GM12878 (cell line): ENCODE measurements at regions not wholly inside any gene's neighbourhood (a gene's known extent, or its start where the extent isn't known, plus 50 kb on each side); places are given as distances from the start of the nearest gene placed in this dataset.

Experiments used
- ATAC-seq: fragments of 200-7000 bp; cut with Tn5 transposase; 3 replicates; pipeline ENCODE4 v1.9.1; 2020; ENCODE audit warnings: mild to moderate bottlenecking, moderate library complexity
- BruUV-seq: library from RNA; stranded (reverse); fragments of 400-500 nt; replicated peaks from 2 replicates; lab custom pipeline; 2021; lab: Mats Ljungman, UMichigan
- CTCF ChIA-PET: fragments of 300-600 bp; sonication (Branson Sonifier 250); formaldehyde crosslinking; extraction: SDS; loops from one replicate; lab custom pipeline; 2021; ENCODE audit warnings: inconsistent platforms; lab: Yijun Ruan, JAX
- POLR2A ChIA-PET: fragments of 350-600 bp; formaldehyde crosslinking; extraction: SDS; loops from one replicate; lab custom pipeline; 2021; ENCODE audit warnings: inconsistent platforms; lab: Charles Lee
- RAD21 ChIA-PET: fragments of 300-600 bp; sonication (Branson Sonifier 250); formaldehyde crosslinking; loops from one replicate; lab custom pipeline; 2023; ENCODE audit warnings: antibody characterized with exemption; ENCODE audit not compliant: unreplicated experiment; lab: Charles Lee
- SMC1A ChIA-PET: fragments of 300-600 bp; sonication (Branson Sonifier 250); formaldehyde crosslinking; loops from one replicate; lab custom pipeline; 2023; ENCODE audit not compliant: unreplicated experiment, uncharacterized antibody; lab: Charles Lee
- DNase-seq: peaks from one replicate; pipeline ENCODE4 v3.0.0-alpha.2; 2011; ENCODE audit warnings: low read depth, low spot score
- FAIRE-seq: peaks from 3 replicates; lab custom pipeline; 2011; peaks lifted over from hg19 to GRCh38; lab: Jason Lieb, UNC
- H2AFZ ChIP-seq: 2 replicates; pipeline ENCODE4 v1.6.0; 2011; ENCODE audit warnings: low read depth, low read length, control low read depth; ENCODE audit not compliant: control insufficient read depth
- H3K27ac ChIP-seq: 2 replicates; pipeline ENCODE4 v1.5.1; 2011; ENCODE audit warnings: control low read depth; ENCODE audit not compliant: control insufficient read depth, insufficient read depth
- H3K27me3 ChIP-seq, 2 experiments: replicated peaks in 1 of 2; 2 replicates each; pipeline versions ENCODE4 v1.6.0 to v1.6.1; 2011; ENCODE audit warnings: low read length in 1 of 2; ENCODE audit not compliant: control insufficient read depth in 2 of 2, insufficient read depth in 2 of 2
- H3K36me3 ChIP-seq, 2 experiments: 2 replicates each; pipeline ENCODE4 v1.5.1; 2011; ENCODE audit warnings: low read length in 1 of 2; ENCODE audit not compliant: control insufficient read depth in 2 of 2, insufficient read depth in 2 of 2
- H3K4me1 ChIP-seq: 2 replicates; pipeline ENCODE4 v1.6.1; 2011; ENCODE audit warnings: mild to moderate bottlenecking, low read length, moderate library complexity, mixed read lengths; ENCODE audit not compliant: control insufficient read depth, insufficient read depth
- H3K4me2 ChIP-seq: 2 replicates; pipeline ENCODE4 v1.6.0; 2011; ENCODE audit warnings: control low read depth; ENCODE audit not compliant: control insufficient read depth, insufficient read depth
- H3K4me3 ChIP-seq: fragments of 200-600 bp; sonication (generic); 2 replicates; pipeline ENCODE4 v1.5.1; 2016
- H3K79me2 ChIP-seq: 2 replicates; pipeline ENCODE4 v1.6.0; 2011; ENCODE audit warnings: low read length; ENCODE audit not compliant: control insufficient read depth, insufficient read depth
- H3K9ac ChIP-seq: 2 replicates; pipeline ENCODE4 v1.8.0; 2011; ENCODE audit warnings: low read length, control low read depth, mixed read lengths; ENCODE audit not compliant: control insufficient read depth, insufficient read depth
- H3K9me3 ChIP-seq: replicated peaks from 3 replicates; pipeline ENCODE4 v1.5.1; 2011; ENCODE audit warnings: mild to moderate bottlenecking, low read length; ENCODE audit not compliant: control insufficient read depth, insufficient read depth
- H4K20me1 ChIP-seq: 2 replicates; pipeline ENCODE4 v1.6.0; 2011; ENCODE audit not compliant: control insufficient read depth, insufficient read depth
- BRCA1 ChIP-seq: IDR thresholded peaks from 2 replicates; pipeline ENCODE4 v1.6.1; 2011; ENCODE audit warnings: low read depth, low read length, improper control_type of control experiment
- EZH2 ChIP-seq: IDR thresholded peaks from 2 replicates; pipeline ENCODE4 v1.6.1; 2012; ENCODE audit warnings: low read depth, mild to moderate bottlenecking, control low read depth, inconsistent platforms, low read length, borderline replicate concordance; ENCODE audit not compliant: control insufficient read depth
- IKZF1 ChIP-seq: fragments of 450-650 bp; conservative IDR thresholded peaks from 2 replicates; pipeline ENCODE4 v1.6.1; 2017; ENCODE audit warnings: antibody characterized with exemption, mild to moderate bottlenecking
- JUND ChIP-seq: IDR thresholded peaks from 2 replicates; pipeline ENCODE4 v1.6.1; 2012; ENCODE audit warnings: low read depth, mild to moderate bottlenecking, low read length, improper control_type of control experiment, moderate library complexity
- KAT2A ChIP-seq: conservative IDR thresholded peaks from 2 replicates; pipeline ENCODE4 v1.6.1; 2011; ENCODE audit warnings: low read depth, low read length; ENCODE audit not compliant: control insufficient read depth
- MEF2A ChIP-seq: IDR thresholded peaks from 2 replicates; pipeline ENCODE4 v1.6.1; 2011; ENCODE audit warnings: low read depth, mild to moderate bottlenecking, low read length, moderate library complexity; ENCODE audit not compliant: insufficient read depth
- NR2C1 ChIP-seq: fragments of 450-650 bp; IDR thresholded peaks from 2 replicates; pipeline ENCODE4 v1.6.1; 2017; ENCODE audit warnings: antibody characterized with exemption, mild to moderate bottlenecking, moderate library complexity
- POLR2AphosphoS2 ChIP-seq: IDR thresholded peaks from 2 replicates; pipeline ENCODE4 v1.6.1; 2011; ENCODE audit warnings: low read depth, mild to moderate bottlenecking, low read length, improper control_type of control experiment, moderate library complexity
- RAD21 ChIP-seq: IDR thresholded peaks from 2 replicates; pipeline ENCODE4 v1.6.1; 2011; ENCODE audit warnings: mild to moderate bottlenecking, low read depth, low read length, moderate library complexity; ENCODE audit not compliant: insufficient read depth
- SMARCA5 ChIP-seq: fragments of 450-650 bp; IDR thresholded peaks from 2 replicates; pipeline ENCODE4 v1.6.1; 2017; ENCODE audit warnings: mild to moderate bottlenecking
- SMC3 ChIP-seq: IDR thresholded peaks from 2 replicates; pipeline ENCODE4 v1.6.1; 2011; ENCODE audit warnings: low read length, improper control_type of control experiment, borderline replicate concordance
- TCF3 ChIP-seq: IDR thresholded peaks from 2 replicates; pipeline ENCODE4 v1.6.1; 2012; ENCODE audit warnings: low read depth, mild to moderate bottlenecking, low read length, borderline replicate concordance; ENCODE audit not compliant: insufficient read depth
- WRNIP1 ChIP-seq: IDR thresholded peaks from 2 replicates; pipeline ENCODE4 v1.6.1; 2011; ENCODE audit warnings: low read depth, low read length, improper control_type of control experiment, borderline replicate concordance
- ZBED1 ChIP-seq: IDR thresholded peaks from 2 replicates; pipeline ENCODE4 v1.6.1; 2016; ENCODE audit warnings: borderline replicate concordance
- ZNF24 ChIP-seq: fragments of 450-650 bp; IDR thresholded peaks from 2 replicates; pipeline ENCODE4 v1.6.1; 2017; ENCODE audit warnings: antibody characterized with exemption, mild to moderate bottlenecking
- WGBS: methylation state at CpG from one replicate; pipeline ENCODE4 v1.1.6; 2016; ENCODE audit warnings: low lambda C conversion rate; ENCODE audit not compliant: insufficient replicate concordance, insufficient coverage; ENCODE audit errors: missing lambda C conversion rate; 5-methylcytosine and 5-hydroxymethylcytosine counted together
- in situ Hi-C: fragments of 300-500 bp; cut with MboI; formaldehyde crosslinking; loops from 9 replicates; pipeline ENCODE4 v1.14.3; 2018; ENCODE audit warnings: mixed read lengths
- intact Hi-C: fragments of 100-400 bp; cut with micrococcal nuclease; formaldehyde crosslinking; loops from one replicate; pipeline ENCODE4 v1.14.2; 2022; ENCODE audit not compliant: unreplicated experiment
- TF ChIP-seq, protein P1 (sequence below): fragments of 450-650 bp; IDR thresholded peaks from 2 replicates; pipeline ENCODE4 v1.6.1; 2017; ENCODE audit warnings: antibody characterized with exemption, mild to moderate bottlenecking, moderate library complexity
- TF ChIP-seq, protein P2 (sequence below): IDR thresholded peaks from 2 replicates; pipeline ENCODE4 v1.6.1; 2012; ENCODE audit warnings: low read depth, low read length, improper control_type of control experiment
- TF ChIP-seq, protein P3 (sequence below): fragments of 150-350 bp; IDR thresholded peaks from 2 replicates; pipeline ENCODE4 v1.6.1; 2014; ENCODE audit warnings: mild to moderate bottlenecking, low read depth, low read length

DNA sequence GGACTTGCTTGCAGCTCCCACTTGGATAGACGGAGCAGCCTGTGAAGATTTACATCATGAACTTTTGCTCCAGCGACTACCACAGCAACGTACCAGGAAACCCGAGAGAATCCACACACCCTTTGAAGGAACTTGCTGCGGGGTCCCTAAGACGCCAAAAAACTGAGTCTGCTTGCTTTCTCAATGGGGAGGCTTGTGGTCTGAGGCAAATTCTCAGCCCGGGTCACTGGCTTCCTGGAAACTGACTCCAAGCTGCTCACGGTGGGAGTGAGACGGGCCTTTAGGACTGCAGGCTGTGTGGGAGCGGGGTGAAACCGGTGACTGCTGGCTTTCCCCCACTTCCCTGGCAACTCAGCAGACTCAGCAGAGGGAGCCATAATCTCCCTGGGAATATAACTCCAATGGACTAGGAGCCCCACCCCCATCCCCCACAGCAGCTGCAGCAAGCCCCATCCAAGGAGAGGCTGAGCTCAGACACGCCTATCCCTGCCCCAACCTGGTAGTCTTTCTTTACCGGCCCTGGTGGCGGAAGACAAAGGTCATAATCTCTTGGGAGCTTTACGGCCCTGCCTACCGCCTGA, 466.0 kb downstream of the CAAP1 start (continued):
- TF ChIP-seq SMARCA5 (no peak), WRNIP1 (no peak), BRCA1 (no peak), RAD21 (no peak)
- TF ChIP-seq, protein P1, sequence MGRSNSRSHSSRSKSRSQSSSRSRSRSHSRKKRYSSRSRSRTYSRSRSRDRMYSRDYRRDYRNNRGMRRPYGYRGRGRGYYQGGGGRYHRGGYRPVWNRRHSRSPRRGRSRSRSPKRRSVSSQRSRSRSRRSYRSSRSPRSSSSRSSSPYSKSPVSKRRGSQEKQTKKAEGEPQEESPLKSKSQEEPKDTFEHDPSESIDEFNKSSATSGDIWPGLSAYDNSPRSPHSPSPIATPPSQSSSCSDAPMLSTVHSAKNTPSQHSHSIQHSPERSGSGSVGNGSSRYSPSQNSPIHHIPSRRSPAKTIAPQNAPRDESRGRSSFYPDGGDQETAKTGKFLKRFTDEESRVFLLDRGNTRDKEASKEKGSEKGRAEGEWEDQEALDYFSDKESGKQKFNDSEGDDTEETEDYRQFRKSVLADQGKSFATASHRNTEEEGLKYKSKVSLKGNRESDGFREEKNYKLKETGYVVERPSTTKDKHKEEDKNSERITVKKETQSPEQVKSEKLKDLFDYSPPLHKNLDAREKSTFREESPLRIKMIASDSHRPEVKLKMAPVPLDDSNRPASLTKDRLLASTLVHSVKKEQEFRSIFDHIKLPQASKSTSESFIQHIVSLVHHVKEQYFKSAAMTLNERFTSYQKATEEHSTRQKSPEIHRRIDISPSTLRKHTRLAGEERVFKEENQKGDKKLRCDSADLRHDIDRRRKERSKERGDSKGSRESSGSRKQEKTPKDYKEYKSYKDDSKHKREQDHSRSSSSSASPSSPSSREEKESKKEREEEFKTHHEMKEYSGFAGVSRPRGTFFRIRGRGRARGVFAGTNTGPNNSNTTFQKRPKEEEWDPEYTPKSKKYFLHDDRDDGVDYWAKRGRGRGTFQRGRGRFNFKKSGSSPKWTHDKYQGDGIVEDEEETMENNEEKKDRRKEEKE: no peak
- TF ChIP-seq, protein P2, sequence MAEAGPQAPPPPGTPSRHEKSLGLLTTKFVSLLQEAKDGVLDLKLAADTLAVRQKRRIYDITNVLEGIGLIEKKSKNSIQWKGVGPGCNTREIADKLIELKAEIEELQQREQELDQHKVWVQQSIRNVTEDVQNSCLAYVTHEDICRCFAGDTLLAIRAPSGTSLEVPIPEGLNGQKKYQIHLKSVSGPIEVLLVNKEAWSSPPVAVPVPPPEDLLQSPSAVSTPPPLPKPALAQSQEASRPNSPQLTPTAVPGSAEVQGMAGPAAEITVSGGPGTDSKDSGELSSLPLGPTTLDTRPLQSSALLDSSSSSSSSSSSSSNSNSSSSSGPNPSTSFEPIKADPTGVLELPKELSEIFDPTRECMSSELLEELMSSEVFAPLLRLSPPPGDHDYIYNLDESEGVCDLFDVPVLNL: no peak
- TF ChIP-seq, all 136 proteins: peak for 0

DNA sequence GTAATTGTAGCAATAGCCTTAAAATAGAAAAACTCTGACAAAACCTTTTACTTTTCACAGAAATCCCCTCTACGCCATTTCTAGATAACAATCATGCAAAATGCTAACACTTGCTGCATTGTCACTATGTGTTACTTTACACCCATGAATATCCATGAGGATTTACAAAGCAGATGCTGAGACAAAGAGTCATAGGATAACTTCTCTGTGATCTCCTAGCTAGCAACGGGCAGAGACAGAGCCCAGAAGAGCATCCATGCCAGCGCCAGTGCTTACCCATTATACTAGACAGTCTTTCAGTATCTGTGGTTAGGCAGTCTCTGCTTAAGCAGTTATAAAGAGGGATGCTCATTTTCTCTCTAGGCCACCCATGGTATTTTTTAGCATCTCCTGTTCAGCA, 474.1 kb downstream of the CAAP1 start:
- Histone ChIP-seq H3K4me2 (no peak overlapping the region), H3K9me3 (no peaks in the 10 kb centered on the region), H3K79me2 (no peaks in the 10 kb centered on the region), H2AFZ (no peak overlapping the region), H3K4me3 (no peak overlapping the region), H3K27ac (no peak overlapping the region), H3K4me1 (no peaks in the 10 kb centered on the region), H3K36me3 (no peaks in the 10 kb centered on the region), H3K9ac (no peak overlapping the region), H3K27me3 (no peaks in the 10 kb centered on the region), H4K20me1 (no peaks in the 10 kb centered on the region)
- SMC1A ChIA-PET: interaction anchor here (0.9 kb wide), 1 partner anchor 16 kb away, joined by 3 read pairs; no protein-coding TSS in a partner anchor
- POLR2A ChIA-PET: no interaction called here
- RAD21 ChIA-PET: no interaction called here
- ATAC-seq (no peak), DNase-seq (no peak), FAIRE-seq (no peak)
- TF ChIP-seq ZBED1 (no peak), ZNF24 (no peak), IKZF1 (no peak), POLR2AphosphoS2 (no peak), MEF2A (no peak), EZH2 (no peak), KAT2A (no peak), TCF3 (no peak), NR2C1 (no peak), SMC3 (no peak), JUND (no peak)
- TF ChIP-seq, protein P3, sequence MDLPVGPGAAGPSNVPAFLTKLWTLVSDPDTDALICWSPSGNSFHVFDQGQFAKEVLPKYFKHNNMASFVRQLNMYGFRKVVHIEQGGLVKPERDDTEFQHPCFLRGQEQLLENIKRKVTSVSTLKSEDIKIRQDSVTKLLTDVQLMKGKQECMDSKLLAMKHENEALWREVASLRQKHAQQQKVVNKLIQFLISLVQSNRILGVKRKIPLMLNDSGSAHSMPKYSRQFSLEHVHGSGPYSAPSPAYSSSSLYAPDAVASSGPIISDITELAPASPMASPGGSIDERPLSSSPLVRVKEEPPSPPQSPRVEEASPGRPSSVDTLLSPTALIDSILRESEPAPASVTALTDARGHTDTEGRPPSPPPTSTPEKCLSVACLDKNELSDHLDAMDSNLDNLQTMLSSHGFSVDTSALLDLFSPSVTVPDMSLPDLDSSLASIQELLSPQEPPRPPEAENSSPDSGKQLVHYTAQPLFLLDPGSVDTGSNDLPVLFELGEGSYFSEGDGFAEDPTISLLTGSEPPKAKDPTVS: no peak
- in situ Hi-C loops: no loop called here
- 6% methylated on average over 3 of the region's 3 CpGs for WGBS
- intact Hi-C loops: no loop called here
- no TSS peak for BruUV-seq
- CTCF ChIA-PET: interaction anchor here (0.6 to 1.1 kb wide), 2 partner anchors 19 to 383 kb away, joined by 3 read pairs; no protein-coding TSS in a partner anchor
